Sigmoid colon (tissue), 4 donors: ENCODE measurements at regions not wholly inside any gene's neighbourhood (a gene's known extent, or its start where the extent isn't known, plus 50 kb on each side); places are given as distances from the start of the nearest gene placed in this dataset.

ENCODE experiments used
- EP300 ChIP-seq, 4 donors: sonication (generic); formaldehyde crosslinking; IDR thresholded peaks; one replicate each; pipeline ENCODE4 v1.6.1; 2017; ENCODE audit warnings: antibody characterized with exemption in 4 of 4
- POLR2A ChIP-seq, 2 donors: fragments of 450-650 bp; IDR thresholded peaks; one replicate each; pipeline ENCODE4 v1.6.1; 2016; ENCODE audit warnings: antibody characterized with exemption in 2 of 2, mild to moderate bottlenecking in 2 of 2, moderate library complexity in 2 of 2

- TF ChIP-seq POLR2A (IDR thresholded peaks at IDR 0.05) (no peak), EP300 (IDR thresholded peaks at IDR 0.05) (no peak)
Measured at GRCh38 chr2:106975641-106976040, 89.7 kb upstream of the ST6GAL2 start.
